Activated CD4-positive, CD25-positive, alpha-beta regulatory T cell treated with anti-CD3 and anti-CD28 coated beads, Interleukin-2, amount 50 U/mL, for 24 hours (primary cell): ENCODE measurements at regions not wholly inside any gene's neighbourhood (a gene's known extent, or its start where the extent isn't known, plus 50 kb on each side); places are given as distances from the start of the nearest gene placed in this dataset.

Experiments
- ATAC-seq, 2 donors: fragments of 150-1000 bp; cut with Tn5 transposase; one replicate each; pipeline ENCODE4 v1.10.0; 2021; ENCODE audit warnings: mild to moderate bottlenecking in 1 of 2, moderate library complexity in 1 of 2

- ATAC-seq: no peak
Measured at GRCh38 chr5:117877731-117878130, 1110.6 kb downstream of the DTWD2 start.

- no peak for ATAC-seq
Measured at GRCh38 chr5:117872798-117873368, 1115.5 kb downstream of the DTWD2 start.

- ATAC-seq: no peak
Measured at GRCh38 chr5:117869596-117869995, 1118.8 kb downstream of the DTWD2 start.

- ATAC-seq: no peak
Measured at GRCh38 chr5:117863586-117864296, 1124.6 kb downstream of the DTWD2 start.

GRCh38 chr5:117860550-117860949 lies 1127.8 kb downstream of the DTWD2 start:
- ATAC-seq: no peak

GRCh38 chr5:117859176-117859575 lies 1129.2 kb downstream of the DTWD2 start:
- no peak for ATAC-seq

- no peak for ATAC-seq
Measured at GRCh38 chr5:117856713-117857112, 1131.6 kb downstream of the DTWD2 start.

- no peak for ATAC-seq
Measured at GRCh38 chr5:117837786-117838185, 1150.6 kb downstream of the DTWD2 start.

GRCh38 chr5:117833691-117834090 lies 1154.7 kb downstream of the DTWD2 start:
- no peak for ATAC-seq

GRCh38 chr5:117829646-117830045 lies 1158.7 kb downstream of the DTWD2 start:
- no peak for ATAC-seq

GRCh38 chr5:117813850-117814249 lies 1174.5 kb downstream of the DTWD2 start:
- ATAC-seq: no peak

- no peak for ATAC-seq
Measured at GRCh38 chr5:117812861-117813260, 1175.5 kb downstream of the DTWD2 start.

- ATAC-seq: no peak
Measured at GRCh38 chr5:117809251-117809650, 1179.1 kb downstream of the DTWD2 start.

GRCh38 chr5:117805058-117805457 lies 1183.3 kb downstream of the DTWD2 start:
- no peak for ATAC-seq

GRCh38 chr5:117803533-117803932 lies 1184.8 kb downstream of the DTWD2 start:
- no peak for ATAC-seq

GRCh38 chr5:117801583-117801982 lies 1186.8 kb downstream of the DTWD2 start:
- no peak for ATAC-seq

GRCh38 chr5:117800261-117800660 lies 1188.1 kb downstream of the DTWD2 start:
- no peak for ATAC-seq

GRCh38 chr5:117794847-117795246 lies 1193.5 kb downstream of the DTWD2 start:
- ATAC-seq: no peak

- no peak for ATAC-seq
Measured at GRCh38 chr5:117793963-117794362, 1194.4 kb downstream of the DTWD2 start.

- ATAC-seq: no peak
Measured at GRCh38 chr5:117792476-117792875, 1195.9 kb downstream of the DTWD2 start.

- ATAC-seq: no peak
Measured at GRCh38 chr5:117788596-117788995, 1199.8 kb downstream of the DTWD2 start.

GRCh38 chr5:117779171-117779570 lies 1204.5 kb upstream of the SEMA6A start:
- ATAC-seq: no peak

GRCh38 chr5:117776977-117777376 lies 1202.4 kb upstream of the SEMA6A start:
- ATAC-seq: no peak

GRCh38 chr5:117769877-117770276 lies 1195.3 kb upstream of the SEMA6A start:
- no peak for ATAC-seq

- ATAC-seq: no peak
Measured at GRCh38 chr5:117763271-117763670, 1188.6 kb upstream of the SEMA6A start.
